ENCODE measurements at regions not wholly inside any gene's neighbourhood (a gene's known extent, or its start where the extent isn't known, plus 50 kb on each side); places are given as distances from the start of the nearest gene placed in this dataset.

GRCh38 chr3:87047852-87048251 lies 56.9 kb upstream of the VGLL3 start:
- TF ChIP-seq, protein P1, sequence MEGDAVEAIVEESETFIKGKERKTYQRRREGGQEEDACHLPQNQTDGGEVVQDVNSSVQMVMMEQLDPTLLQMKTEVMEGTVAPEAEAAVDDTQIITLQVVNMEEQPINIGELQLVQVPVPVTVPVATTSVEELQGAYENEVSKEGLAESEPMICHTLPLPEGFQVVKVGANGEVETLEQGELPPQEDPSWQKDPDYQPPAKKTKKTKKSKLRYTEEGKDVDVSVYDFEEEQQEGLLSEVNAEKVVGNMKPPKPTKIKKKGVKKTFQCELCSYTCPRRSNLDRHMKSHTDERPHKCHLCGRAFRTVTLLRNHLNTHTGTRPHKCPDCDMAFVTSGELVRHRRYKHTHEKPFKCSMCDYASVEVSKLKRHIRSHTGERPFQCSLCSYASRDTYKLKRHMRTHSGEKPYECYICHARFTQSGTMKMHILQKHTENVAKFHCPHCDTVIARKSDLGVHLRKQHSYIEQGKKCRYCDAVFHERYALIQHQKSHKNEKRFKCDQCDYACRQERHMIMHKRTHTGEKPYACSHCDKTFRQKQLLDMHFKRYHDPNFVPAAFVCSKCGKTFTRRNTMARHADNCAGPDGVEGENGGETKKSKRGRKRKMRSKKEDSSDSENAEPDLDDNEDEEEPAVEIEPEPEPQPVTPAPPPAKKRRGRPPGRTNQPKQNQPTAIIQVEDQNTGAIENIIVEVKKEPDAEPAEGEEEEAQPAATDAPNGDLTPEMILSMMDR (IDR thresholded peaks at IDR 0.05), result no peak
- H3K36me3 ChIP-seq, result peaks cover 0 to 3% of the 10 kb centered on the region in 2 donors
- no peak overlapping the region for H3K4me3 ChIP-seq
- intact Hi-C loops (cut with DNase I), result no loop called here
- DNase-seq (peak in 1 of 4 donors; percentile 19), ATAC-seq (no peak)
- no peak overlapping the region for H3K27ac ChIP-seq
- H3K27me3 ChIP-seq, result no peaks in the 10 kb centered on the region
- no peaks in the 10 kb centered on the region for H3K9me3 ChIP-seq
- no peaks in the 10 kb centered on the region for H3K4me1 ChIP-seq

DNA sequence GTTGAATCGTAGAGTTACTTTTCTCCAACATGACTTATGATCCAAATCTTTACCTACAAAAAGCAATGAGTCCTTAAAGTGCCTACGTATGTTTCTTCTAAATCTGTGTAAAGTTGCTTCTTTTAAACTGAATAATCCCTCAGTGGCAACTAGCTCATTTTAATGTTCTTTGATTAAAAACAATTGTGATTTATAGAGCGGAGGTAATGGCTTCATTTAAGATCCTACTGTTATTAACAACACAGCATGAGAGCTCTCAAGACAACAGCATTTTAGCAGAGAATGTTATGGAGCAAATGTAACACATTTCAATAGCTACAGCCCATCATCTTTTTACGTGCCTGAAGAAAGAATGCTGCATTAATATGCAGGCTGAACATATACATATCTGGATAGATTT lies 55.3 kb upstream of the VGLL3 start:
- ATAC-seq (no peak), DNase-seq (no peak)
- H3K4me3 ChIP-seq, result no peak overlapping the region
- H3K36me3 ChIP-seq, result peaks cover 0 to 3% of the 10 kb centered on the region in 2 donors
- TF ChIP-seq, protein P1 (IDR thresholded peaks at IDR 0.05), result no peak
- no peaks in the 10 kb centered on the region for H3K27me3 ChIP-seq
- H3K4me1 ChIP-seq, result no peaks in the 10 kb centered on the region
- no peaks in the 10 kb centered on the region for H3K9me3 ChIP-seq
- intact Hi-C loops (cut with DNase I), result no loop called here
- H3K27ac ChIP-seq, result no peak overlapping the region

DNA sequence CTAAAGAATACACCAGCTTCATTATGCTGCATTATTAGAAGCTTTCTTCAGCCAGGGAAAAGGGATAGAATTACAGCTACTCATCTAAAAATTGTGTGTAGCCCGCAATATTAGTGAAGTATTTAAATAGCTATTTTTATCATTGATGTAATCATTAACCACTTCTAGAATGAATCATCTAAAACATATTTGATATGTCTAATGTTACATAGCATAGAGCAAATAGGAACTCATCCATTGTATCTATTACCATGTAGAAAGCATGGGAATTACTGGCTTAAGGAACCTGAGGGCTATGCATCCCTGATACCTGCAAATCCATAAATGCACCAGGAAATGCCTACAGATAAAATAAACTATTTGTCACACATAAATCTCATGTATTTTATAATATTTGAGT lies 54.5 kb upstream of the VGLL3 start:
- Histone ChIP-seq H3K36me3 (peaks cover 0 to 3% of the 10 kb centered on the region in 2 donors), H3K27me3 (no peaks in the 10 kb centered on the region), H3K4me3 (no peak overlapping the region), H3K27ac (no peak overlapping the region), H3K9me3 (no peaks in the 10 kb centered on the region), H3K4me1 (no peaks in the 10 kb centered on the region)
- no peak for ATAC-seq
- intact Hi-C loops (cut with DNase I), result no loop called here
- no peak for DNase-seq
- TF ChIP-seq, protein P1 (IDR thresholded peaks at IDR 0.05), result no peak

DNA sequence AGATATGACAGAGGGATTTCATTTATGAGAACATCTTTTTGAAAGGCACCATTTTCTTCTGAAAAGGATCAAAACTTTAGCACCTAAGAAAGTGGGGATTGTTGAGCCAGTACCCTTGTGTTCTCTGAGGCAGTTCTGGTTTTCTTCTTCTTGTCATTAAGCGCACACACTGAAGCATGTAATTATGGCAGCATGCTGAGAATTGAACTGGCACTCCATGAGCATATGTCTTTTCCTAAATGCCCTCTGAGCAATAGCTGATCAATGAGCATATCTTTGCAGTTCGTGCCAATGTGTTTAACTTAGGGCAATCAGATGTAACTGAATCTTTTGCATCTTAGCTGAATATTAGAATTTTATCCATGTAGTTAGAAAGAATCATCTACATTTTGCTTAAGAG lies 53.9 kb upstream of the VGLL3 start:
- no peak for ATAC-seq
- TF ChIP-seq, protein P1 (IDR thresholded peaks at IDR 0.05), result no peak
- H3K4me3 ChIP-seq, result no peak overlapping the region

DNA sequence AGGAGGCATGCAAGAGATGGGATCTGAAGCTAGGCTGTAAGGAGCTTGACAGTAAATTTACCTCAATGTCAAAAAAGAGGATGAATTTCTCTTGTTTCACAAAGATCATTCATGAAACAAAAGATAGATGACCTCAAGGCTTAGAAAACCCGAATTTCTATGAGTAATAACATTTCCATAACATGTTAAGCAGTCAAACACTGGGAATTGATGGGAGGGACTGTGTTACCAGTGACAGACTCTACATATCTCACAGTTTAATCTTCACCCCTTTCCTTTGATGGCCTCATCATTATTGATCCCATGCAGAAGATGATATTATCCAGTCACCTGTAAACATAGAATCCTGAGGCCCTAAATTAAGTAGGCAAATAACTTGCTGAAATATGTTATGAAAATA lies 53.5 kb upstream of the VGLL3 start:
- peaks cover 0 to 3% of the 10 kb centered on the region in 2 donors for H3K36me3 ChIP-seq
- TF ChIP-seq, protein P1 (IDR thresholded peaks at IDR 0.05), result no peak
- H3K4me1 ChIP-seq, result no peaks in the 10 kb centered on the region
- no peak overlapping the region for H3K4me3 ChIP-seq
- no peaks in the 10 kb centered on the region for H3K9me3 ChIP-seq
- intact Hi-C loops (cut with DNase I), result no loop called here
- ATAC-seq (no peak), DNase-seq (no peak)
- H3K27ac ChIP-seq, result no peak overlapping the region
- H3K27me3 ChIP-seq, result no peaks in the 10 kb centered on the region

More for the DNA sequence above, 53.9 kb upstream of the VGLL3 start:
- no peak for DNase-seq
- peaks cover 0 to 3% of the 10 kb centered on the region in 2 donors for H3K36me3 ChIP-seq
- intact Hi-C loops (cut with DNase I), result no loop called here
- no peaks in the 10 kb centered on the region for H3K4me1 ChIP-seq
- no peaks in the 10 kb centered on the region for H3K27me3 ChIP-seq
- no peaks in the 10 kb centered on the region for H3K9me3 ChIP-seq
- H3K27ac ChIP-seq, result no peak overlapping the region
